IMR-90 (cell line): ENCODE measurements at regions not wholly inside any gene's neighbourhood (a gene's known extent, or its start where the extent isn't known, plus 50 kb on each side); places are given as distances from the start of the nearest gene placed in this dataset.
"Not testable (repeated sequence)": the region's sequence is repeated elsewhere in the genome, so short reads cannot be mapped to it uniquely, and the experiment has no call there.

ENCODE experiments used
- CTCF ChIP-seq: conservative IDR thresholded peaks from 2 replicates; pipeline ENCODE4 v1.5.1; 2012; ENCODE audit warnings: mild to moderate bottlenecking, low read depth, low read length, improper control_type of control experiment
- MAZ ChIP-seq: IDR thresholded peaks from 2 replicates; pipeline ENCODE4 v1.6.1; 2012; ENCODE audit warnings: low read depth, mild to moderate bottlenecking, low read length, improper control_type of control experiment, moderate library complexity, borderline replicate concordance
- POLR2A ChIP-seq: IDR thresholded peaks from 2 replicates; pipeline ENCODE4 v1.6.1; 2012; ENCODE audit warnings: mild to moderate bottlenecking, low read depth, low read length
- RAD21 ChIP-seq: IDR thresholded peaks from 2 replicates; pipeline ENCODE4 v1.6.1; 2012; ENCODE audit warnings: low read length, improper control_type of control experiment
- RCOR1 ChIP-seq: IDR thresholded peaks from 2 replicates; pipeline ENCODE4 v1.6.1; 2012; ENCODE audit warnings: mild to moderate bottlenecking, low read length, improper control_type of control experiment; ENCODE audit not compliant: insufficient replicate concordance
- SMC3 ChIP-seq: fragments of 150-350 bp; IDR thresholded peaks from 2 replicates; pipeline ENCODE4 v1.6.1; 2016; ENCODE audit warnings: low read depth, mild to moderate bottlenecking, antibody characterized with exemption, low read length, moderate library complexity

GRCh38 chr9:61868965-61869364 is 679.1 kb downstream of the SPATA31A7 start:
- TF ChIP-seq CTCF, MAZ, RCOR1, POLR2A, SMC3, RAD21: not testable (repeated sequence)
